ENCODE measurements at regions not wholly inside any gene's neighbourhood (a gene's known extent, or its start where the extent isn't known, plus 50 kb on each side); places are given as distances from the start of the nearest gene placed in this dataset.
"Not testable (repeated sequence)": the region's sequence is repeated elsewhere in the genome, so short reads cannot be mapped to it uniquely, and the experiment has no call there.

GRCh38 chr20:58033026-58033536 lies 195.4 kb downstream of the ANKRD60 start:
- DNase-seq, result no peak

GRCh38 chr20:58032599-58032998 lies 195.9 kb downstream of the ANKRD60 start:
- DNase-seq, result no peak

GRCh38 chr20:58031350-58031749 lies 197.1 kb downstream of the ANKRD60 start:
- not testable (repeated sequence) for DNase-seq

GRCh38 chr20:58028123-58028522 lies 200.3 kb downstream of the ANKRD60 start:
- no peak for DNase-seq

- DNase-seq, result no peak
Measured at GRCh38 chr20:58026361-58026760, 202.1 kb downstream of the ANKRD60 start.

- DNase-seq, result no peak
Measured at GRCh38 chr20:58025233-58025632, 203.2 kb downstream of the ANKRD60 start.

- no peak for DNase-seq
Measured at GRCh38 chr20:58024241-58024721, 204.2 kb downstream of the ANKRD60 start.

GRCh38 chr20:58023781-58024180 lies 204.7 kb downstream of the ANKRD60 start:
- DNase-seq, result no peak

GRCh38 chr20:58023346-58023745 lies 205.1 kb downstream of the ANKRD60 start:
- no peak for DNase-seq

GRCh38 chr20:58022711-58023110 lies 205.7 kb downstream of the ANKRD60 start:
- no peak for DNase-seq

- no peak for DNase-seq
Measured at GRCh38 chr20:58021481-58021880, 207.0 kb downstream of the ANKRD60 start.

- no peak for DNase-seq
Measured at GRCh38 chr20:58020656-58021454, 207.6 kb downstream of the ANKRD60 start.

GRCh38 chr20:58019850-58020625 lies 208.4 kb downstream of the ANKRD60 start:
- DNase-seq, result no peak

GRCh38 chr20:58019027-58019849 lies 209.2 kb downstream of the ANKRD60 start:
- DNase-seq, result no peak

GRCh38 chr20:58018590-58018989 lies 209.9 kb downstream of the ANKRD60 start:
- no peak for DNase-seq

GRCh38 chr20:58017970-58018530 lies 210.4 kb downstream of the ANKRD60 start:
- no peak for DNase-seq

- DNase-seq, result no peak
Measured at GRCh38 chr20:58017231-58017969, 211.1 kb downstream of the ANKRD60 start.

GRCh38 chr20:58016779-58017178 lies 211.7 kb downstream of the ANKRD60 start:
- DNase-seq, result no peak

GRCh38 chr20:58014628-58015315 lies 213.7 kb downstream of the ANKRD60 start:
- DNase-seq, result no peak

- DNase-seq, result no peak
Measured at GRCh38 chr20:58012731-58013510, 215.5 kb downstream of the ANKRD60 start.

Measured in NCI-H1105 (cell line).